ENCODE measurements at regions not wholly inside any gene's neighbourhood (a gene's known extent, or its start where the extent isn't known, plus 50 kb on each side); places are given as distances from the start of the nearest gene placed in this dataset.

DNA sequence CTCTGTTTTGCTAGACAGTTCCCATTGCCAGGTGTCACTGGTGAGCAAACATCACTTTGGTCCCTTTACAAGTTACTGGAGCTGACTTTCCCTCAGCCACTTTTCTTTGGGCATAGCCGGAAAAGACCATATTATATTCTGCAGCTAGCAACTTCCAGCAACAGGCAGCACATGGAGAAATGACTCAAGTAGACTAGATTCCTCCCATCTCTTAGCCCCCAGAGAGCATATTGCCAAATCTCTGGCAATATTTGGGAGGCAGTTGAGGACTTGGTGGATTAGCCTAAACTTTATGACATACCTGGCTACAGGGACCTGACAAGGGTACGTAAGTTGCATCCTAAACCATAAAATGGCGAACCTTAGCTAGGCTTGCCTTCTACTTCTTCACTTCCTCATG lies 204.7 kb upstream of the MPDZ start:
- no peaks in the 10 kb centered on the region for H3K36me3 Mint-ChIP-seq
- no peaks in the 10 kb centered on the region for H3K4me1 Mint-ChIP-seq

DNA sequence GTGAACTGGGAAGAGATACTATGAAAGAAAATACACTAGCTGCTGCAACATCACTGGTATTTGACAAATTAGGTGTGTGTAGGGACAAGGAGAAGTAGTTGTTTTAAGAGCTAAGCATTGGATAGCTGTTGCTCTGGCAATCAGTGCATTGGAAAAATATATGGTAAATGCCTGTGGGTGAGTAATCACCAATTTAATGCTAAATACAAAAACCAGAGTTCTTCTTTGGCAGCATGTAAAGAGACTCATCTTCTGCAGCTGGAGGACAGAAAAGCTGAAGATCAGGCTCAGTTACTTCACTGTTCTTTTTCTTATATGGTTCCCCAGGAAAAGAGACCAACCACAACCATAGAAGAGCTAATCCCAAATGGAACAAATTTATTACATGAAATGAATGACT lies 201.8 kb upstream of the MPDZ start:
- H3K27me3 ChIP-seq (ENCODE audit: control insufficient read depth, insufficient read depth, low read length) = no peaks in the 10 kb centered on the region
- H3K36me3 Mint-ChIP-seq = no peaks in the 10 kb centered on the region
- intact Hi-C loops (cut with micrococcal nuclease) = no loop called here
- ATAC-seq = no peak
- H3K9me3 Mint-ChIP-seq = peaks cover 10 to 18% of the 10 kb centered on the region in 2 donors
- H3K4me1 ChIP-seq (ENCODE audit: control insufficient read depth, insufficient read depth, low read length) = no peaks in the 10 kb centered on the region
- H3K4me1 Mint-ChIP-seq = no peaks in the 10 kb centered on the region
- TF ChIP-seq, protein P1, sequence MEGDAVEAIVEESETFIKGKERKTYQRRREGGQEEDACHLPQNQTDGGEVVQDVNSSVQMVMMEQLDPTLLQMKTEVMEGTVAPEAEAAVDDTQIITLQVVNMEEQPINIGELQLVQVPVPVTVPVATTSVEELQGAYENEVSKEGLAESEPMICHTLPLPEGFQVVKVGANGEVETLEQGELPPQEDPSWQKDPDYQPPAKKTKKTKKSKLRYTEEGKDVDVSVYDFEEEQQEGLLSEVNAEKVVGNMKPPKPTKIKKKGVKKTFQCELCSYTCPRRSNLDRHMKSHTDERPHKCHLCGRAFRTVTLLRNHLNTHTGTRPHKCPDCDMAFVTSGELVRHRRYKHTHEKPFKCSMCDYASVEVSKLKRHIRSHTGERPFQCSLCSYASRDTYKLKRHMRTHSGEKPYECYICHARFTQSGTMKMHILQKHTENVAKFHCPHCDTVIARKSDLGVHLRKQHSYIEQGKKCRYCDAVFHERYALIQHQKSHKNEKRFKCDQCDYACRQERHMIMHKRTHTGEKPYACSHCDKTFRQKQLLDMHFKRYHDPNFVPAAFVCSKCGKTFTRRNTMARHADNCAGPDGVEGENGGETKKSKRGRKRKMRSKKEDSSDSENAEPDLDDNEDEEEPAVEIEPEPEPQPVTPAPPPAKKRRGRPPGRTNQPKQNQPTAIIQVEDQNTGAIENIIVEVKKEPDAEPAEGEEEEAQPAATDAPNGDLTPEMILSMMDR (IDR thresholded peaks at IDR 0.05) = no peak
- H3K4me3 ChIP-seq (ENCODE audit: low read length) = no peak overlapping the region
- H3K27ac Mint-ChIP-seq = no peak overlapping the region
- H3K27ac ChIP-seq (ENCODE audit: low read length) = no peak overlapping the region
- H3K4me3 Mint-ChIP-seq = no peak overlapping the region
- H3K9me3 ChIP-seq (ENCODE audit: control insufficient read depth, insufficient read depth, low read length) = peaks cover 11% of the 10 kb centered on the region
- H3K36me3 ChIP-seq (ENCODE audit: control insufficient read depth, insufficient read depth, low read length) = no peaks in the 10 kb centered on the region
- H3K27me3 Mint-ChIP-seq (ENCODE audit: low read depth in 2 of 2) = no peaks in the 10 kb centered on the region
- DNase-seq = no peak

More for the DNA sequence above, 204.7 kb upstream of the MPDZ start:
- Mint-ChIP-seq H3K9me3 (peaks cover 13 to 15% of the 10 kb centered on the region in 2 donors), H3K27ac (no peak overlapping the region), H3K4me3 (no peak overlapping the region), H3K27me3 (ENCODE audit: low read depth in 2 of 2) (no peaks in the 10 kb centered on the region)
- intact Hi-C loops (cut with micrococcal nuclease) = no loop called here
- 79% methylated on average over 3 of the region's 3 CpGs for WGBS (ENCODE audit: insufficient coverage)
- no peak overlapping the region for H3K4me3 ChIP-seq (ENCODE audit: low read length)
- no peaks in the 10 kb centered on the region for H3K36me3 ChIP-seq (ENCODE audit: control insufficient read depth, insufficient read depth, low read length)
- no peak for ATAC-seq
- H3K9me3 ChIP-seq (ENCODE audit: control insufficient read depth, insufficient read depth, low read length) = no peaks in the 10 kb centered on the region
- no peak for DNase-seq
- H3K4me1 ChIP-seq (ENCODE audit: control insufficient read depth, insufficient read depth, low read length) = no peaks in the 10 kb centered on the region
- H3K27ac ChIP-seq (ENCODE audit: low read length) = no peak overlapping the region
- TF ChIP-seq, protein P1 (IDR thresholded peaks at IDR 0.05) = no peak
- H3K27me3 ChIP-seq (ENCODE audit: control insufficient read depth, insufficient read depth, low read length) = no peaks in the 10 kb centered on the region

DNA sequence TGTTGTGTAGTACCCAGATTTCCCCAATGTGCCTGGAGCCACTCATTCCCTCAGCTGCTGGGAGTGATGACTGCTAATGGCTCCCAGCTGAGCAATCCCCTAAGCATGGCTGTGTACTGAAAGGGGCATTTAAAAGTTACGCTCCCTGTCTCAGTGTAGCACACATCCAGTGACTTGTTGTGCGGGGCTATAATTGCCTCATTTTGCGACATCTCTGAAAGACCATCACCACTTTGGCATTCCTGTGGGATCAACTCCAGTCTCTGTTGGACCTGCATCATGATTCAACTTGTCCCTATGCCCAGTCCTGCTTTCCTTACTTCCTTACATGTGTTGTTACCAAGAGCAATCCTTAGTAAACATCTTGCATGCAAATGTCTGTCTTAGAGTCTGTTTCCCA lies 201.2 kb upstream of the MPDZ start:
- no peaks in the 10 kb centered on the region for H3K4me1 ChIP-seq (ENCODE audit: control insufficient read depth, insufficient read depth, low read length)
- ATAC-seq (no peak), DNase-seq (no peak)
- H3K4me3 ChIP-seq (ENCODE audit: low read length) = no peak overlapping the region
- Mint-ChIP-seq H3K27ac (no peak overlapping the region), H3K4me1 (no peaks in the 10 kb centered on the region), H3K27me3 (ENCODE audit: low read depth in 2 of 2) (no peaks in the 10 kb centered on the region), H3K4me3 (no peak overlapping the region), H3K9me3 (peaks cover 12 to 18% of the 10 kb centered on the region in 2 donors), H3K36me3 (peaks cover 5% of the 10 kb centered on the region)
- intact Hi-C loops (cut with micrococcal nuclease) = no loop called here
- no peaks in the 10 kb centered on the region for H3K27me3 ChIP-seq (ENCODE audit: control insufficient read depth, insufficient read depth, low read length)
- 98% methylated on average over 3 of the region's 3 CpGs for WGBS (ENCODE audit: insufficient coverage)
- no peaks in the 10 kb centered on the region for H3K36me3 ChIP-seq (ENCODE audit: control insufficient read depth, insufficient read depth, low read length)
- peaks cover 11% of the 10 kb centered on the region for H3K9me3 ChIP-seq (ENCODE audit: control insufficient read depth, insufficient read depth, low read length)
- TF ChIP-seq, protein P1 (IDR thresholded peaks at IDR 0.05) = no peak
- H3K27ac ChIP-seq (ENCODE audit: low read length) = no peak overlapping the region

DNA sequence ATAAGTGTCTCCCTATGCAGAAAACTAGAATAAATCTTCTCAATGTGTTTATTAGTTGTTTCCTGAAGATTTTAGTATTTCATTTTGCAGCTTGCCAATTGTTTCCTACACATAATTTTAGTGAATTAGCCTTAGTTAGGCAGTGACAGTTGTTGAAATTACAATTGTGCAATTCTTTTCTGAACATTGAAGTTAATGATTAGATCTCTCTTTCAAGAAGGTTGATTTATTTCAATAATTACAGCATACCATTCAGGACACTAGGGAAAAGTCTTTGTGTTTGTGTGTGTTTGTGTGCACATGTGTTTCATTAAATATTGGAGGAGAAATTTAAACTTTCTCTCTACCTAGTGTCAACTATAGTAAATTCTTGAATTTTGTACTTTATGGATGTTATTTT lies 199.6 kb upstream of the MPDZ start:
- intact Hi-C loops (cut with micrococcal nuclease) = no loop called here
- H3K9me3 Mint-ChIP-seq = peaks cover 18 to 20% of the 10 kb centered on the region in 2 donors
- no peak for DNase-seq
- H3K4me1 Mint-ChIP-seq = no peaks in the 10 kb centered on the region
- no peak overlapping the region for H3K4me3 Mint-ChIP-seq
- ATAC-seq = no peak
- peaks cover 12% of the 10 kb centered on the region for H3K36me3 Mint-ChIP-seq
- no peaks in the 10 kb centered on the region for H3K27me3 ChIP-seq (ENCODE audit: control insufficient read depth, insufficient read depth, low read length)
- TF ChIP-seq, protein P1 (IDR thresholded peaks at IDR 0.05) = no peak
- H3K9me3 ChIP-seq (ENCODE audit: control insufficient read depth, insufficient read depth, low read length) = peaks cover 11% of the 10 kb centered on the region
- no peaks in the 10 kb centered on the region for H3K4me1 ChIP-seq (ENCODE audit: control insufficient read depth, insufficient read depth, low read length)
- no peak overlapping the region for H3K4me3 ChIP-seq (ENCODE audit: low read length)
- H3K27me3 Mint-ChIP-seq (ENCODE audit: low read depth in 2 of 2) = no peaks in the 10 kb centered on the region
- no peak overlapping the region for H3K27ac Mint-ChIP-seq
- no peak overlapping the region for H3K27ac ChIP-seq (ENCODE audit: low read length)
- H3K36me3 ChIP-seq (ENCODE audit: control insufficient read depth, insufficient read depth, low read length) = no peaks in the 10 kb centered on the region

Measured in natural killer cell (primary cell).